ENCODE measurements at regions not wholly inside any gene's neighbourhood (a gene's known extent, or its start where the extent isn't known, plus 50 kb on each side); places are given as distances from the start of the nearest gene placed in this dataset.

DNA sequence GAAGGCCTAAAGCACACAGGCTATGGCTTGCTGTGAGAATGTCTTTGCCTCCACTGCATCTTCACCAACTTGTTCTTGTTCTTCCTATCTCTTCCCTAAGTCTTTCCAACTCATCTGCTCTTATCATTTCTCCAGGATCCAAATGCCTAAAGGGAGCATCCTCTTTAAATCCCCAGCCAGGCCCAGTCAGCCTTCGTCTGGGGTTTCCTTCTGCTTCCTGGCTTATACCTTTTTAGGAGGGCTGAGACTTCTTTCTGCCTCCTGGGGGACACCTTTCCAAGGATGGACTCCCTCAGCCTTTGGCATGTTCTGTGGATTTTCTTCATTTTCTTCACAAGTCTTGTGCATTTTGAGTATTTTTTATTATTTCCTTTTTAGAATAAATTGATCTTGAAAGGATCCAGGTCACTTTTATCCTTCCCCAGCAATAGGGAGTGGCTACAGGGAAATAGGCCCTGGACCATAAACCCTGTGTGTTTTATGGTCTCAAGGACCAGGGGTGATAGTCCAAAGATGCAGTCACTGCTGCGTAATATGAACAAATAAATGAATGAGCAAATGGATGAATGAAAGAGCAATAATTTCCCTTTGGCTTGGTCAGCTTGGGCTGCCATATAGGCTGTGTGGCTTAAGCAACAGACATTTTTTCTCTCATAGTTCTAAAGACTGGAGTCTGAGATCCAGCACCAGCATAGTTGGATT, 122.1 kb upstream of the LRIG1 start:
- no peak for TF ChIP-seq POLR2A (conservative IDR thresholded peaks at IDR 0.05)
- TF ChIP-seq, protein P1, sequence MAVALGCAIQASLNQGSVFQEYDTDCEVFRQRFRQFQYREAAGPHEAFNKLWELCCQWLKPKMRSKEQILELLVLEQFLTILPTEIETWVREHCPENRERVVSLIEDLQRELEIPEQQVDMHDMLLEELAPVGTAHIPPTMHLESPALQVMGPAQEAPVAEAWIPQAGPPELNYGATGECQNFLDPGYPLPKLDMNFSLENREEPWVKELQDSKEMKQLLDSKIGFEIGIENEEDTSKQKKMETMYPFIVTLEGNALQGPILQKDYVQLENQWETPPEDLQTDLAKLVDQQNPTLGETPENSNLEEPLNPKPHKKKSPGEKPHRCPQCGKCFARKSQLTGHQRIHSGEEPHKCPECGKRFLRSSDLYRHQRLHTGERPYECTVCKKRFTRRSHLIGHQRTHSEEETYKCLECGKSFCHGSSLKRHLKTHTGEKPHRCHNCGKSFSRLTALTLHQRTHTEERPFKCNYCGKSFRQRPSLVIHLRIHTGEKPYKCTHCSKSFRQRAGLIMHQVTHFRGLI (CRISPR knock-in tag; IDR thresholded peaks at IDR 0.05), result no peak
- TF ChIP-seq PURB (CRISPR knock-in tag; IDR thresholded peaks at IDR 0.05; ENCODE audit: low read depth), result no peak
- TF ChIP-seq TCF7L2 (IDR thresholded peaks at IDR 0.05; ENCODE audit: low read depth, low read length), result no peak
- TF ChIP-seq BHLHE40 (IDR thresholded peaks at IDR 0.05; ENCODE audit: low read length), result no peak
- no peak for TF ChIP-seq MXI1 (IDR thresholded peaks at IDR 0.05; ENCODE audit: low read depth, low read length)
- TF ChIP-seq, protein P2, sequence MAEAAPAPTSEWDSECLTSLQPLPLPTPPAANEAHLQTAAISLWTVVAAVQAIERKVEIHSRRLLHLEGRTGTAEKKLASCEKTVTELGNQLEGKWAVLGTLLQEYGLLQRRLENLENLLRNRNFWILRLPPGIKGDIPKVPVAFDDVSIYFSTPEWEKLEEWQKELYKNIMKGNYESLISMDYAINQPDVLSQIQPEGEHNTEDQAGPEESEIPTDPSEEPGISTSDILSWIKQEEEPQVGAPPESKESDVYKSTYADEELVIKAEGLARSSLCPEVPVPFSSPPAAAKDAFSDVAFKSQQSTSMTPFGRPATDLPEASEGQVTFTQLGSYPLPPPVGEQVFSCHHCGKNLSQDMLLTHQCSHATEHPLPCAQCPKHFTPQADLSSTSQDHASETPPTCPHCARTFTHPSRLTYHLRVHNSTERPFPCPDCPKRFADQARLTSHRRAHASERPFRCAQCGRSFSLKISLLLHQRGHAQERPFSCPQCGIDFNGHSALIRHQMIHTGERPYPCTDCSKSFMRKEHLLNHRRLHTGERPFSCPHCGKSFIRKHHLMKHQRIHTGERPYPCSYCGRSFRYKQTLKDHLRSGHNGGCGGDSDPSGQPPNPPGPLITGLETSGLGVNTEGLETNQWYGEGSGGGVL (CRISPR knock-in tag; IDR thresholded peaks at IDR 0.05), result no peak
